GM19455 (cell line): ENCODE measurements at regions not wholly inside any gene's neighbourhood (a gene's known extent, or its start where the extent isn't known, plus 50 kb on each side); places are given as distances from the start of the nearest gene placed in this dataset.
"Not testable (repeated sequence)": the region's sequence is repeated elsewhere in the genome, so short reads cannot be mapped to it uniquely, and the experiment has no call there.

Experiments
- ATAC-seq: cut with Tn5 transposase; IDR thresholded peaks from one replicate; pipeline ENCODE4 v1.9.1; 2021; ENCODE audit not compliant: unreplicated experiment

- no peak for ATAC-seq
Observed at GRCh38 chr6:76856065-76856464, 607.2 kb downstream of the HTR1B start.

GRCh38 chr6:76852776-76853175 is 610.5 kb downstream of the HTR1B start:
- no peak for ATAC-seq

GRCh38 chr6:76849274-76849970 is 613.9 kb downstream of the HTR1B start:
- not testable (repeated sequence) for ATAC-seq

- ATAC-seq: no peak
Observed at GRCh38 chr6:76843054-76843822, 620.1 kb downstream of the HTR1B start.

- ATAC-seq: no peak
Observed at GRCh38 chr6:76840865-76841264, 622.4 kb downstream of the HTR1B start.

GRCh38 chr6:76840041-76840745 is 623.1 kb downstream of the HTR1B start:
- ATAC-seq: no peak

GRCh38 chr6:76839505-76839904 is 623.8 kb downstream of the HTR1B start:
- no peak for ATAC-seq

GRCh38 chr6:76837564-76837963 is 625.7 kb downstream of the HTR1B start:
- no peak for ATAC-seq

- no peak for ATAC-seq
Observed at GRCh38 chr6:76835695-76836094, 627.6 kb downstream of the HTR1B start.

GRCh38 chr6:76835293-76835692 is 628.0 kb downstream of the HTR1B start:
- ATAC-seq: no peak

- ATAC-seq: no peak
Observed at GRCh38 chr6:76834399-76834798, 628.9 kb downstream of the HTR1B start.

- ATAC-seq: no peak
Observed at GRCh38 chr6:76831299-76831698, 632.0 kb downstream of the HTR1B start.

GRCh38 chr6:76823578-76823977 is 639.7 kb downstream of the HTR1B start:
- ATAC-seq: not testable (repeated sequence)

- no peak for ATAC-seq
Observed at GRCh38 chr6:76818451-76818850, 644.8 kb downstream of the HTR1B start.

- no peak for ATAC-seq
Observed at GRCh38 chr6:76817429-76817828, 645.9 kb downstream of the HTR1B start.

GRCh38 chr6:76814496-76815458 is 648.5 kb downstream of the HTR1B start:
- no peak for ATAC-seq

GRCh38 chr6:76810286-76810685 is 653.0 kb downstream of the HTR1B start:
- no peak for ATAC-seq

- no peak for ATAC-seq
Observed at GRCh38 chr6:76803038-76803580, 660.2 kb downstream of the HTR1B start.

- no peak for ATAC-seq
Observed at GRCh38 chr6:76792394-76792793, 670.9 kb downstream of the HTR1B start.

GRCh38 chr6:76790881-76791280 is 672.4 kb downstream of the HTR1B start:
- no peak for ATAC-seq
